Activated B cell treated with CpG ODN at 0.5 μM for 24 hours (primary cell): ENCODE measurements at regions not wholly inside any gene's neighbourhood (a gene's known extent, or its start where the extent isn't known, plus 50 kb on each side); places are given as distances from the start of the nearest gene placed in this dataset.

Experiments
- ATAC-seq: fragments of 200-7000 bp; cut with Tn5 transposase; one replicate; pipeline ENCODE4 v1.10.0; 2021; ENCODE audit warnings: low read depth, mild to moderate bottlenecking, moderate library complexity
- CTCF ChIA-PET: fragments of 350-600 bp; sonication (Branson Sonifier 250); formaldehyde crosslinking; loops from one replicate; lab custom pipeline; 2021; ENCODE audit warnings: antibody characterized with exemption; lab: Charles Lee
- POLR2A ChIA-PET: fragments of 350-600 bp; sonication (Branson Sonifier 250); formaldehyde crosslinking; loops from one replicate; lab custom pipeline; 2021; ENCODE audit warnings: antibody characterized with exemption; lab: Charles Lee
- DNase-seq: peaks from one replicate; pipeline ENCODE4 v3.0.0; 2022
- H3K27ac Mint-ChIP-seq: one replicate; pipeline ENCODE4 v1.8.0; 2020; ENCODE audit warnings: mixed read lengths
- H3K27me3 Mint-ChIP-seq: one replicate; pipeline ENCODE4 v1.8.0; 2021; ENCODE audit warnings: mixed read lengths
- H3K36me3 Mint-ChIP-seq: one replicate; pipeline ENCODE4 v1.8.0; 2021; ENCODE audit warnings: low read depth, mixed read lengths
- H3K4me1 Mint-ChIP-seq: one replicate; pipeline ENCODE4 v1.8.0; 2021; ENCODE audit warnings: mixed read lengths
- H3K4me3 Mint-ChIP-seq: one replicate; pipeline ENCODE4 v1.8.0; 2020; ENCODE audit warnings: mild to moderate bottlenecking, mixed read lengths
- H3K9me3 Mint-ChIP-seq: one replicate; pipeline ENCODE4 v1.8.0; 2020; ENCODE audit warnings: mixed read lengths
- intact Hi-C: fragments of 100-400 bp; cut with micrococcal nuclease; formaldehyde crosslinking; loops from one replicate; pipeline ENCODE4 v1.15.1; 2024
- TF ChIP-seq, protein P1 (sequence below): fragments of 200-600 bp; IDR thresholded peaks from one replicate; pipeline ENCODE4 v1.8.0; 2022; ENCODE audit warnings: antibody characterized with exemption, mild to moderate bottlenecking

DNA sequence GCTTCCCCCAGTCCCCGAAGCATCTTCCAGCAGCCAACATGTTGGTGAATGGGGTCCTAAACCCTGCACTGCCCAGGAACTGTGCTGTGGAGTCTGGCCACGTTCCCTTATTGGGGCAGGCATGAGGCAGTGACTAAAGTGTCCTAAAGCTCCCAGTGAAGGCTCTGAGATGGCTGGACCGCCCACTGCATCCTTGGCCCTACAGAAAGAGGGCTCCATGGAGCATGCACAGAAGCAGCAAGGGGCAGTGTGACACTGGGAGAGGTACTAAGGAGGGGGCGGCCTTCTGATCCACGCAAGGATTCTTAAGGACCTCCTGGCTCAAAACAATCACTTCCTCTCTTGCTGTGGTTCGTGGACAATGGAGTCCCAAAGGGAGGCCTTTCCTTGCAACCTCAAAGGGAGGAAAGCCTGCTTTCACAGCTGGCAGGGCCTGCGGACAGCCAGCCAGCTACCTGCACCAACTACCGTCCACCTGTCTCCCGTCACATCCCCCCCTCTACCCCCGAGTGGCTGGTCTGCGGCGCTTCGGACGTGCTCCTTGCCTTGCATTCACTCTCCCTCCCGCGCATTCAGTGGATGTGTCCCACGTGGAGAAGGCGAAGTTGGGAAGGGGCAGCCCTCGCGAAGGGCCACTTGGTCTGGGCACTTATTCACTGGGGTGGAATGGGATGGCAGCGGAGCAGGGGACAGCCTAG lies 63.9 kb upstream of the STARD13 start:
- TF ChIP-seq, protein P1, sequence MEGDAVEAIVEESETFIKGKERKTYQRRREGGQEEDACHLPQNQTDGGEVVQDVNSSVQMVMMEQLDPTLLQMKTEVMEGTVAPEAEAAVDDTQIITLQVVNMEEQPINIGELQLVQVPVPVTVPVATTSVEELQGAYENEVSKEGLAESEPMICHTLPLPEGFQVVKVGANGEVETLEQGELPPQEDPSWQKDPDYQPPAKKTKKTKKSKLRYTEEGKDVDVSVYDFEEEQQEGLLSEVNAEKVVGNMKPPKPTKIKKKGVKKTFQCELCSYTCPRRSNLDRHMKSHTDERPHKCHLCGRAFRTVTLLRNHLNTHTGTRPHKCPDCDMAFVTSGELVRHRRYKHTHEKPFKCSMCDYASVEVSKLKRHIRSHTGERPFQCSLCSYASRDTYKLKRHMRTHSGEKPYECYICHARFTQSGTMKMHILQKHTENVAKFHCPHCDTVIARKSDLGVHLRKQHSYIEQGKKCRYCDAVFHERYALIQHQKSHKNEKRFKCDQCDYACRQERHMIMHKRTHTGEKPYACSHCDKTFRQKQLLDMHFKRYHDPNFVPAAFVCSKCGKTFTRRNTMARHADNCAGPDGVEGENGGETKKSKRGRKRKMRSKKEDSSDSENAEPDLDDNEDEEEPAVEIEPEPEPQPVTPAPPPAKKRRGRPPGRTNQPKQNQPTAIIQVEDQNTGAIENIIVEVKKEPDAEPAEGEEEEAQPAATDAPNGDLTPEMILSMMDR: no peak
- ChIA-PET CTCF (no interaction called here), POLR2A (interaction anchor here (0.6 kb wide), 1 partner anchor 90 kb away, joined by 7 read pairs; no protein-coding TSS in a partner anchor)
- intact Hi-C loops: no loop called here
- Mint-ChIP-seq H3K27me3 (peaks cover 21% of the 10 kb centered on the region), H3K9me3 (no peaks in the 10 kb centered on the region), H3K27ac (no peak overlapping the region), H3K4me1 (peaks cover 41% of the 10 kb centered on the region), H3K4me3 (no peak overlapping the region), H3K36me3 (no peaks in the 10 kb centered on the region)
- no peak for DNase-seq
- no peak for ATAC-seq

GRCh38 chr13:33349986-33350826 lies 64.7 kb upstream of the STARD13 start:
- ChIA-PET POLR2A (interaction anchor here (0.6 kb wide), 1 partner anchor 90 kb away, joined by 7 read pairs; no protein-coding TSS in a partner anchor), CTCF (no interaction called here)
- peaks cover 24% of the 10 kb centered on the region for H3K27me3 Mint-ChIP-seq
- no peaks in the 10 kb centered on the region for H3K9me3 Mint-ChIP-seq
- intact Hi-C loops: loop anchor here (5.0 kb wide), 1 partner anchor 192 kb away; no protein-coding TSS in a partner anchor
- ATAC-seq (peak; percentile 21), DNase-seq (no peak)
- H3K4me3 Mint-ChIP-seq: peak overlapping the region; percentile 66
- H3K27ac Mint-ChIP-seq: no peak overlapping the region
- no peaks in the 10 kb centered on the region for H3K36me3 Mint-ChIP-seq
- peaks cover 41% of the 10 kb centered on the region for H3K4me1 Mint-ChIP-seq
- TF ChIP-seq, protein P1: no peak

GRCh38 chr13:33351319-33351718 lies 65.8 kb upstream of the STARD13 start:
- H3K27me3 Mint-ChIP-seq: peaks cover 24% of the 10 kb centered on the region
- intact Hi-C loops: loop anchor here (5.0 kb wide), 1 partner anchor 191 kb away; no protein-coding TSS in a partner anchor
- H3K36me3 Mint-ChIP-seq: no peaks in the 10 kb centered on the region
- H3K4me3 Mint-ChIP-seq: no peak overlapping the region
- peaks cover 41% of the 10 kb centered on the region for H3K4me1 Mint-ChIP-seq
- TF ChIP-seq, protein P1: no peak
- H3K27ac Mint-ChIP-seq: no peak overlapping the region
- POLR2A ChIA-PET: no interaction called here
- DNase-seq (no peak), ATAC-seq (no peak)
- CTCF ChIA-PET: no interaction called here
- no peaks in the 10 kb centered on the region for H3K9me3 Mint-ChIP-seq

DNA sequence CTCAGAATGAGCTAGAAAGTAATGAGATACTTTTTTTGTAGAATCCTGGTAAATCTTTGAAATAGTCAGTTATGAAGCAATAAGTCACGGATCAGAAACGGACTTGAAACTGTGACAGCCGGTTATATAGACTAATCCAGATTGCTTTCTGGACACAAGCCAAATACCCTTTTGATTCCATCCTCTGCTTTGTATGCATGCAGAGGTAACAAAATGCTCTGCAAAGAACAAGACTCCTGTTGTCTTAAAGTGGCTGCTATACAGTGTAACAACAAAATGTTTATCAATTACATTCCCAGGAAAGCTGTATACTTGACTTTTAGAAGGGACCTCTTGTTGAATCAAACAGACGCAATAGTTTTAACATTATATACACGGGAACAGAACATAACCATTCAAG lies 66.5 kb upstream of the STARD13 start:
- no peaks in the 10 kb centered on the region for H3K9me3 Mint-ChIP-seq
- H3K36me3 Mint-ChIP-seq: no peaks in the 10 kb centered on the region
- ChIA-PET CTCF (no interaction called here), POLR2A (no interaction called here)
- H3K4me3 Mint-ChIP-seq: no peak overlapping the region
- TF ChIP-seq, protein P1: no peak
- ATAC-seq (no peak), DNase-seq (no peak)
- peaks cover 25% of the 10 kb centered on the region for H3K27me3 Mint-ChIP-seq
- no peak overlapping the region for H3K27ac Mint-ChIP-seq
- H3K4me1 Mint-ChIP-seq: peaks cover 41% of the 10 kb centered on the region
- intact Hi-C loops: loop anchor here (5.0 kb wide), 1 partner anchor 190 kb away; no protein-coding TSS in a partner anchor

- TF ChIP-seq, protein P1: no peak
- POLR2A ChIA-PET: no interaction called here
- intact Hi-C loops: loop anchor here (5.0 kb wide), 1 partner anchor 190 kb away; no protein-coding TSS in a partner anchor
- Mint-ChIP-seq H3K36me3 (no peaks in the 10 kb centered on the region), H3K4me3 (no peak overlapping the region), H3K4me1 (peaks cover 41% of the 10 kb centered on the region), H3K27me3 (peaks cover 24% of the 10 kb centered on the region), H3K27ac (no peak overlapping the region), H3K9me3 (no peaks in the 10 kb centered on the region)
- CTCF ChIA-PET: no interaction called here
- ATAC-seq (no peak), DNase-seq (no peak)
Measured at GRCh38 chr13:33352526-33352925, 67.0 kb upstream of the STARD13 start.
